ENCODE measurements at regions not wholly inside any gene's neighbourhood (a gene's known extent, or its start where the extent isn't known, plus 50 kb on each side); places are given as distances from the start of the nearest gene placed in this dataset.
"Not testable (repeated sequence)": the region's sequence is repeated elsewhere in the genome, so short reads cannot be mapped to it uniquely, and the experiment has no call there.

DNA sequence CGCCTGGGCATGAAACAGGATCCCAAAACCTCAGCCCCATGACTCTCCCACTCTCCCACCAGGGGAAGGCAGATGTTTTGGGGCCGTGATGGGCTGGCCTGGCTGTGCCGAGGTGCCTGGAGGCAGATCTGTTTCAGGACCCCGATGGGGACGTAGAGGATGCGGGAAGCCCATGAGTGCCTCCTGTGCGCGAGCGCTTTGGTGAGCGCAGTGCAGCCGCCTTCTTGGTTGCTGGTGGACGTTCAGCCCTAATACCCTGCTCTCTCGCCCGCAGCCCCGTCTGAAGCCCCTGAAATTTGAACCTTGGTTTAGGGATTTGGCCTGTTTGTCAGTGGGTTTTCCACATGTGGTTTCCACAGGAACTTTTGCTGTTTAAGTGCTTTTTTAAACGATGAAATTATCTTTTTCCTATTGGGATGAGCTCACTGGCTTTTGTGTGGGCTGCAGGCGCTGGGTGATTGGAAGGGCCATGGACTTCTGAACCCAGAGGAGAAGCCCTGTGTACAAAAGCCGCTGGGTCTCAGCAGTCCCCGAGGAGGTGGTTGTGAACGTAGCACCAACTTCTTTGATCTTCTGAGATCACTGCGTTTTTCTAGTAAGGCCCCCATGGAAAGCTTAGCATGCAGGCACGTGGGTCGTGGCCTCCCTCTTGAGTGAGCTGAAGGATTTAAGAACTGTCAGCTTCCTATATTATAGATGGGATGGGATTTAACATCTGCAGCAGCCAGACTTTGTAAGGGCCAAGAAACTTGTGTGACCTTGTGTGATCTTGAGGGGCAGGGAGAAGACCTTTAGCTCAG lies 148.9 kb upstream of the ZNF469 start:
- not testable (repeated sequence) for TF ChIP-seq POLR2AphosphoS5, POLR2A (IDR thresholded peaks at IDR 0.05)
